Erythroblast (primary cell): ENCODE measurements at regions not wholly inside any gene's neighbourhood (a gene's known extent, or its start where the extent isn't known, plus 50 kb on each side); places are given as distances from the start of the nearest gene placed in this dataset.

Source experiments
- GATA1 ChIP-seq: IDR thresholded peaks from 2 replicates; pipeline ENCODE4 v1.6.1; 2011; ENCODE audit warnings: low read depth, mild to moderate bottlenecking, control low read depth, low read length, moderate library complexity
- POLR2A ChIP-seq: IDR thresholded peaks from 2 replicates; pipeline ENCODE4 v1.6.1; 2011; ENCODE audit warnings: mild to moderate bottlenecking, low read length

DNA sequence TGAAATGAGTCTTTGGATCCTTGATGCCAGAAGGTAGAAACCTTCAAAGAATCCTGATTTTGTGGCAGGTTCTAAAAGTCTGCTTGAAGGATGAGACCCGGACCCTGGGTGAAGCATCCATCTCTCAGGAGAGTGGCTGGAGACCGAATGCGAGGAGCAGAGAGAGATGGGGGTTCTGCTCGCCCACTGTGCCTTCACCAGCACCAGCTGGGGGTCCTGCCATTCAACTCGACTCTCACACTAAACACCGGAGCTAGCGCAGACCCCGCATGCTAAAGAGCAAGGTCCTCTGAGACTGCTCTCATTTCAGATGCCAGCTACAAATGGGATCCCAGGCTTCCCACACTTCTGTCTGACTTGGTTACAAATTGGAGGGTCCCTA is 218.4 kb downstream of the GLRX3 start:
- no peak for TF ChIP-seq POLR2A
- no peak for TF ChIP-seq GATA1
